ENCODE measurements at regions not wholly inside any gene's neighbourhood (a gene's known extent, or its start where the extent isn't known, plus 50 kb on each side); places are given as distances from the start of the nearest gene placed in this dataset.
"Not testable (repeated sequence)": the region's sequence is repeated elsewhere in the genome, so short reads cannot be mapped to it uniquely, and the experiment has no call there.

DNA sequence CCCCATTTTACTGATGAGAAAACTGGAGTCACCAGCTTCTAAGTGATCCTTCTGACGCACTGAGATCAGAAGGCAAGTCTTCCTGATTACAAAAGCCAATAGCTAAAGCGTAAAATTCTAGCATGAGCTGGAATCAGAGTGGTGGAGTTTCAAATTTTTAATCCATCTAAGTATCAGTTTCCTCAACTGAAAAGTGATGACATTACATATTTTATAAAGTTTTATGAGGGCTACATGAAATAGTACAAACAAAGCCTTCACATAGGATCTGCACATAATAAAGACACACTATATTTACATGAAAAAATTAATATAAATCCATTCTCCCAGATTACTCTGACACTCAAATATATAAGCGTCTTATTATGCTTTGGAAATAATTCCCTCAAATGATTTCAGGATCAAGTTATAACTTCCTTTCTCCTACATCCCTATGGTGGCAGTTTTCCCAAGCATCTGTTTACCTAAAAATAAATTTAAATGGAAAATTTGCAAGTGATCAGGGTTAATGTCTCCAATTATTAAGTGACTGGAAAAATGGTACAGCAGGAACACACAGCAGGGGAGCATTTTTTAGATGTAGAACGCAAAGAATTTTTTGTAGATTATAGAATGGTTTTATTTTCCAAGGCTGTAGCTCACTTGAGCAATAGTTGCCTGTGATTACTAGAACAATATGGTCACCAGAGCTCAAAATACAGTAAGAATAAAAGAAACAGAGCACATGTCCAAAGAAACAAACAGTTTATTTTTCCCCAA lies 490.4 kb upstream of the C1orf87 start:
- DNase-seq = no peak
- in situ Hi-C loops (cut with MboI; ENCODE audit: low pct_unique_long_range_greater_than_20kb, low sequenced_read_pairs) = no loop called here

DNA sequence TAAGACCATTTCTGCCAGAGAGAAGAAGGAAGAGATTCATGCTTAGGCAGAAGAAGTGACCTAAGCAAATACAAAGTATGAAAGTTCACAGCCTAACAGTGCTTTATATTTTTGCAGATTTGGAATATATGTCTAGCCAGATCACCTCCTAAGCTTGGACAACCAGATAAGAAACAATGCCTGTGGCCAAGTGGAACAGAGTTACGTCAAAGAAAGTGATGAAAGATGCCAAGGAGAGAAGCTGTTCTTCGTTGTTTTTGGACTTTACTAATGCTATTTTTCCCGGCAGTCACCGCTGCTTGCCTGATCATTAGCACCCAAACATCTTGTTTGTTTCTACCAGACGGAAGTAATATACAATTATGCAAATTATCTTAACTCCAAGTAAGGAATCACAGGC lies 489.2 kb upstream of the C1orf87 start:
- in situ Hi-C loops (cut with MboI; ENCODE audit: low pct_unique_long_range_greater_than_20kb, low sequenced_read_pairs) = no loop called here
- no peak for DNase-seq

DNA sequence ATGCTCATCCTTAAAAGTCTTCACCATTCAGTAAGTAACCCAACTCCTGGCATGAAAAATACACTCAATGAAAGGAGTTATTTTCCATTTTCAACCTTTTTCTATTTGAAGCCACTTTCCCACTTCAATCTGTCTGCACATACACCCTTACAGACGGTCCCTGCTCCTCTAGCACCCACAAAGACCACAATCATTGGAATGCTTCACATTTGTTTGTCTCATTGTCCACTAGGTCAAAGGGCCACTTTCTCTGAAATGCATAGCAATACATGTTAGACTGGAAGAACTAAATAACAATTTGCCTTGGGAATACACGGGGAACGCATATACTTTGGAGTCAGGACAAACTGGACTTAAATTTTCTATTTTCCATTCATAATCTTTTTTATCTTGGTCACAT lies 487.1 kb upstream of the C1orf87 start:
- no peak for DNase-seq
- in situ Hi-C loops (cut with MboI; ENCODE audit: low pct_unique_long_range_greater_than_20kb, low sequenced_read_pairs) = no loop called here

GRCh38 chr1:60558236-60558635 lies 484.7 kb upstream of the C1orf87 start:
- DNase-seq = no peak

GRCh38 chr1:60553730-60554129 lies 480.2 kb upstream of the C1orf87 start:
- DNase-seq = no peak
- in situ Hi-C loops (cut with MboI; ENCODE audit: low pct_unique_long_range_greater_than_20kb, low sequenced_read_pairs) = no loop called here

More at GRCh38 chr1:60558236-60558635, 484.7 kb upstream of the C1orf87 start:
- in situ Hi-C loops (cut with MboI; ENCODE audit: low pct_unique_long_range_greater_than_20kb, low sequenced_read_pairs) = no loop called here

- DNase-seq = no peak
- in situ Hi-C loops (cut with MboI; ENCODE audit: low pct_unique_long_range_greater_than_20kb, low sequenced_read_pairs) = no loop called here
Measured at GRCh38 chr1:60547821-60548220, 474.3 kb upstream of the C1orf87 start.

DNA sequence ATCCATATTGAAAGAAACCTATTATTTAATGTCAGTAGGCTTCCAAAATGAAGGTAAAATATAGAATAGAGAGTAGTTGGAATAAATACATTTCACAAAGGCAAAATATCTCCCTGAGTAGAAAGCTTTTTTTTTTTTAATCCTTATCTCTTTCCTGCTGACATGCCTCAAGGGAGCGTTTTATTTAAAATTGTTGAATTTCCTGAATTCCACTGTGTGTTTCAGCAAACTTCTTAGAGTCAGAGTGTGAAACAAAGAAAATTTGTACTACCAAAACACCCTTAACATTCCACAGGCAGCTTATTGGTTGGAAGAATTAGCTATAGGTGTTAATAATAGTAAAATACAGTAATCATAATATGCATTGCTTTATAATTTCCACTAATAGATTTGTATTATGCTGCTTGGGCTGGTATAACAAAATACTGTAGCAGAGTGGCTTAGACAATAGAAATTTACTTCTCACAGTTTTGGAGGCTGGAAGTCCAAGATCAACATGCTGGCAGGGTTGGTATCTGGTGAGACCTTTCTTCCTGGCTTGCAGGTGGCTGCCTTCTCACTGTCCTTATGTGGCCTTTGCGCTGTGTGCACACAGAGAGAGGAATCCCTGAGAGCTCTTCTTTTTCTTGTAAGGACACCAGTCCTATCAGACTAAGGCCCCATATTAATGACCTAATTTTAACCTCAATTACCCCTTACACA lies 468.4 kb upstream of the C1orf87 start:
- no peak for DNase-seq
- in situ Hi-C loops (cut with MboI; ENCODE audit: low pct_unique_long_range_greater_than_20kb, low sequenced_read_pairs) = no loop called here

GRCh38 chr1:60540141-60540540 lies 466.6 kb upstream of the C1orf87 start:
- DNase-seq = no peak
- in situ Hi-C loops (cut with MboI; ENCODE audit: low pct_unique_long_range_greater_than_20kb, low sequenced_read_pairs) = no loop called here

- DNase-seq = no peak
- in situ Hi-C loops (cut with MboI; ENCODE audit: low pct_unique_long_range_greater_than_20kb, low sequenced_read_pairs) = no loop called here
Measured at GRCh38 chr1:60535713-60536112, 462.1 kb upstream of the C1orf87 start.

GRCh38 chr1:60527567-60527966 lies 454.0 kb upstream of the C1orf87 start:
- DNase-seq = no peak
- in situ Hi-C loops (cut with MboI; ENCODE audit: low pct_unique_long_range_greater_than_20kb, low sequenced_read_pairs) = no loop called here

DNA sequence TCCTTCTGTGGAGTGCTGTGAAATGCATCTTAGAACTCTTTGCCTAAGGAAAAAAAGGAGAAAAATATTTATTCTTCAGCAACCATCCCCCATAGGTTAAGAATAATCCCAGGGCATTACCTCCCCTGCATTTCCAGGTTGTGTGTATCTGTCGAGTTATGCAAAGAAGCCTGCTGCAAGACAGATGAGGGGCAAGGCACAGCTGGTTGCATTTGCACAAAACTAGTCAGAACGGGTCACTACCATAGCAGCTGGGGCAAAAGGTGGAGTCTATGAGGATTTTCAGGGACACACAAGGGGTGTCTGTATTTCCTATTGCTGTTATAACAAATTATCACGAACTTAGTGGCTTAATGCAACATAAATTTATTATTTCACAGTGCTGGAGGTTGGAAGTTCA lies 443.4 kb upstream of the C1orf87 start:
- no peak for DNase-seq
- in situ Hi-C loops (cut with MboI; ENCODE audit: low pct_unique_long_range_greater_than_20kb, low sequenced_read_pairs) = no loop called here

- in situ Hi-C loops (cut with MboI; ENCODE audit: low pct_unique_long_range_greater_than_20kb, low sequenced_read_pairs) = no loop called here
- no peak for DNase-seq
Measured at GRCh38 chr1:60510162-60510561, 436.6 kb upstream of the C1orf87 start.

- no peak for DNase-seq
- in situ Hi-C loops (cut with MboI; ENCODE audit: low pct_unique_long_range_greater_than_20kb, low sequenced_read_pairs) = no loop called here
Measured at GRCh38 chr1:60504206-60504840, 430.8 kb upstream of the C1orf87 start.

DNA sequence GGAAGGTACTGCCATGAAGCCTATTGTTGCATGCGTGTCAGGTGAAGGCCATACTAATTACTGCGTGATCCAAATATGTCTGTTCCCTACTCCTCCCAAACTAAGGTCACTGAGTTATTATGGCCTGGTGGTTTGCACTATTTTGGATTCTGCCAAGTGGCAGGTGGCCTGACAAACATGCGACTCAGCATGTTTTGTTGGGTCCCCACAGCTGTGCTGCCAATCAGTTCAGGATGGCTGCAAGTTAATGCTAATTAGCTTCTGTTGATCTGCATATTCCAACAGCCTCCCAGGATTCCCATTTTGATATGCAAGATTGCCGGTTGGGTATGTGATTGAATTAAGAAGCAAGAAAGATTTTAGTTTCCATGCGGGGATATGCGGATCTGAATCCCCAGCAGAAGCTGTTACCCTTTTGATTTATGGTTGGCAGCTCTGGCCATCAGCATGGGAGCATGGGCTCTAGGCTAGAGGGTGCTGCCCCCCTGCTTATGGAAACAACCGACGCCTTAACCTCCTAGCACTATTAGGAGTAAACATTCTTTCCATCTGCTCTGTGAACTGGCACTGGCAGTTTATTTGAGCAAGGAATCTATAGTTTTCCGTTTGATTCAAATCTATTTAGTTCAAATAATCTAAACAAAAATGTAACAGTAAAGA lies 429.8 kb upstream of the C1orf87 start:
- no peak for DNase-seq
- in situ Hi-C loops (cut with MboI; ENCODE audit: low pct_unique_long_range_greater_than_20kb, low sequenced_read_pairs) = no loop called here

- in situ Hi-C loops (cut with MboI; ENCODE audit: low pct_unique_long_range_greater_than_20kb, low sequenced_read_pairs) = no loop called here
Measured at GRCh38 chr1:60502506-60502905, 428.9 kb upstream of the C1orf87 start.

DNA sequence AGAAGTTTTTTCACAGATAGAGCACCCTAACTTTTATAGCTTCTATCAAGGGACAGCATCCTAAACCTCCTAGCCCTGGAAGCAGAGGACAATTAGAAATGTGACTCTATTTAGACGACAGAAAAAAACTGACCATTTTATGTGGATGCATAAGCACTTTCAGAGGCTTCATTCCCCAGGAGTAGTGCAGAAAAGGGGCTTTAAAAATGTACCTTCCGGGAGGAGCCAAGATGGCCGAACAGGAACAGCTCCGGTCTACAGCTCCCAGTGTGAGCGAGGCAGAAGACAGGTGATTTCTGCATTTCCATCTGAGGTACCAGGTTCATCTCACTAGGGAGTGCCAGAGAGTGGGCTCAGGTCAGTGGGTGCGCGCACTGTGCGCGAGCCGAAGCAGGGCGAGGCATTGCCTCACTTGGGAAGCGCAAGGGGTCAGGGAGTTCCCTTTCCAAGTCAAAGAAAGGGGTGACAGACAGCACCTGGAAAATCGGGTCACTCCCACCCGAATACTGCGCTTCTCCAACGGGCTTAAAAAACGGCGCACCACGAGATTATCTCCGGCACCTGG lies 416.4 kb upstream of the C1orf87 start:
- DNase-seq; in situ Hi-C loops (cut with MboI; ENCODE audit: low pct_unique_long_range_greater_than_20kb, low sequenced_read_pairs): not testable (repeated sequence)

More at GRCh38 chr1:60502506-60502905, 428.9 kb upstream of the C1orf87 start:
- DNase-seq = no peak

- DNase-seq = no peak
- in situ Hi-C loops (cut with MboI; ENCODE audit: low pct_unique_long_range_greater_than_20kb, low sequenced_read_pairs) = no loop called here
Measured at GRCh38 chr1:60488847-60489246, 415.3 kb upstream of the C1orf87 start.

GRCh38 chr1:60487565-60488345 lies 414.2 kb upstream of the C1orf87 start:
- in situ Hi-C loops (cut with MboI; ENCODE audit: low pct_unique_long_range_greater_than_20kb, low sequenced_read_pairs) = no loop called here

GRCh38 chr1:60483509-60483908 lies 409.9 kb upstream of the C1orf87 start:
- no peak for DNase-seq
- in situ Hi-C loops (cut with MboI; ENCODE audit: low pct_unique_long_range_greater_than_20kb, low sequenced_read_pairs) = no loop called here

More at GRCh38 chr1:60487565-60488345, 414.2 kb upstream of the C1orf87 start:
- DNase-seq = no peak

Measured in KBM-7 (cell line).